ENCODE measurements at regions not wholly inside any gene's neighbourhood (a gene's known extent, or its start where the extent isn't known, plus 50 kb on each side); places are given as distances from the start of the nearest gene placed in this dataset.
"Not testable (repeated sequence)": the region's sequence is repeated elsewhere in the genome, so short reads cannot be mapped to it uniquely, and the experiment has no call there.

- FAIRE-seq: no peak
Measured at GRCh38 chr14:44453433-44454171, 53.5 kb downstream of the FSCB start.

- FAIRE-seq: not testable (repeated sequence)
Measured at GRCh38 chr14:44450232-44450631, 56.9 kb downstream of the FSCB start.

DNA sequence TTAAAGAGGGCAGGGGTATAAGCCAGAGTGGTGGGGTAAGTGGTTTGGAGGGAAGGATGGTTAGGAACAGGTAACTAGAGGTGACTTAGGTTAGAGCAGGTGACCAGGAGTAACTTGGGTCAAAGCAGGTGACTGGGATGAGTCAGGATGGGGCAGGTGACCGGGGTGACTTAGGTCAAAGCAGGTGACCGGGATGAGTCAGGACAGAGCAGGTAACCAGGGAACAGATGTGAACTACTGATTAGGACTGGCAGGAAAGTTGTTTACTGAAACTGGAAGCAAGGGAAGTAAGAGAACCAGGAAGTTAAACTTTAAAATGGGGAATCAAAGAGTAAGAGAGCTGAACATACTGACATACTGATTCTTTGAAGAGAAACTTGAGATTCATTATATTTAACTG, 57.4 kb downstream of the FSCB start:
- FAIRE-seq: no peak

DNA sequence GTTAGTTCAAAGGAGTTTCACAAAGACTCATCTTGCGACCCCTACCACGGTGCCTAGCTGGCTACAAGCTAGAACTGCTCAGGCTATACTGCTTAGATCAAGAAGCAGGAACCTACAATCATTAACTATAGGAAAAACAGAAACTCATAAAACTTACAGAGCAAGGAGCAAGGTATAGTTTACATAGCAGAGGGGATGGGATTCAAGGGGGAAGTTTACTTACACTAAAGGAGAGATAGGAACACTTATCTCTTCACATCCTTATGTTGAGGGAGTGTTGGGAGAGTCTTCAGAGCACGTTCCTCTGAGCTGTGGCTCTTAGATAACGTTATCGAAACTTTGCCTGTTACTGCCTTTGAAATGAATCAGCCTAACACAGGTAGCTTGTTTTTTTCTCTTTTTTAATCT, 58.1 kb downstream of the FSCB start:
- FAIRE-seq: no peak

DNA sequence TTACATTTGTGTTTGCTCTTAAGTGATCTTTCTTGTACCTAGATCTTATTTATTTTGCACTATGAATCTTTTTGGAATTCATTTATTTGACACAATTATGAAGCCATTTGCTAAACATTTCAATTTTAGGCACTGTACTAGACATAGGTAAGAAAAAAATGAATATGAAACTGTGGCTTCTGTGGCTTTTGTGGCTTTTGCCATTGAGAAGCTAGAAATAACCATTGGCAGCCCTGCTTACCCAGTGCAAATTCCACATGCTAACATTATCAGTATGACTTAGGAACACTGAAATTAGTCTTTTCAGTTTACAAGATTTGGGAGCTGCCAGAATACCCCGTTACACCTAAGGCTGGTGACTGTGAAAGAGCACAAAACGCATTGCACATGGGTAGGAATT, 60.1 kb downstream of the FSCB start:
- no peak for FAIRE-seq

DNA sequence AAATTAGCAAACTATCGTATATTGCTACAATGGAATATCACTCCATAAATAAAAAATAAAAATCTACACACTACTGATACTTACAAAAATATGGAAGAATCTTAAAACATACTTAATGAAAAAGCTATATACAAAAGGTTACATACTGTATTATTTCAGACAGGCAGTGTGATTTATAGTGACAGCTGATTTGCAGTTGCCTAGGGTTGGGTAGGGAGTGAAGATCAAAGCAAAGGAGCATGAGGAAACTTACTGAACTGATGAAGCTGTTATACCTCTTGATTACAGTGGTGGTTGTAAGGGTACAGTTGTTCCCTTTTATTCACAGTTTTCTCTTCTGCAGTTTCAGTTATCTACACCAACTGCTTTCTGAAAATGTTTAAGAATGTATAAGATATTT, 62.6 kb downstream of the FSCB start:
- FAIRE-seq: no peak

- FAIRE-seq: no peak
Measured at GRCh38 chr14:44438936-44439335, 68.1 kb downstream of the FSCB start.

DNA sequence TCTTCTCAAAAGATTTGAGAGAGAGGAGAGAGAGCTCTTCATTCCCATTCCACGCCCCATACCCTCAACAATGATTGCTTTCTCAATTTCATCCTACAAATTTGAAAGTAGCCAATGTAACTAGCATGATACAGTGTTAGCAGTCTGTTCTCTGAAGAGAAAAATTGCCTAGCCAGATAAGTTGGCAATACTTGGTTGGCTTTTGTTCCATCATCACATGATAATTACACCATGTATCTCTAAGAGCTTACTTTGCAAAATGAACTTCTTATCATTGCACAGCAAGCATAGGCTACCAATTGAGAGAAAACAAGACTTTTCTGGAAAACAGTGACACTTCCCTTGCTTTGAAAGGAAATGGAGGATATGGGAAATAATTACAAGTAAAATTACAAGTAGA, 68.9 kb downstream of the FSCB start:
- no peak for FAIRE-seq

DNA sequence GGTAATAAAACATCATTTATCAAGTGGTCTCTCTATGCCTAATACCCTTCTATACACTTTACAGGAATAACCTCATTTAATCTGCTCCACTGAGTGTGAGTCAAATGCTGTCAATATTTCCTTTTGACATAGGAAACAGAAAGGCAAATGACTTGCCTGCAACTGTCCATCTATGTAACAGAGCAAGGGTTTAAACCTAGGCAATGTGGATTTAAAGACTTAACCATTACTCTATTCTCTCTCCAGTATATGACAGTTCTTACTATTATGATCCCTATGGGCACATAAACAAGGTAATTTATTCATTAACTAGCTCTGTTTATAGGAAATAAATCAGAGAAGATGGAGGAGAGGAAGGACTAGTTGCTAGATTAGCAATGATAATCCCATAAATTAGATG, 70.6 kb downstream of the FSCB start:
- FAIRE-seq: no peak

DNA sequence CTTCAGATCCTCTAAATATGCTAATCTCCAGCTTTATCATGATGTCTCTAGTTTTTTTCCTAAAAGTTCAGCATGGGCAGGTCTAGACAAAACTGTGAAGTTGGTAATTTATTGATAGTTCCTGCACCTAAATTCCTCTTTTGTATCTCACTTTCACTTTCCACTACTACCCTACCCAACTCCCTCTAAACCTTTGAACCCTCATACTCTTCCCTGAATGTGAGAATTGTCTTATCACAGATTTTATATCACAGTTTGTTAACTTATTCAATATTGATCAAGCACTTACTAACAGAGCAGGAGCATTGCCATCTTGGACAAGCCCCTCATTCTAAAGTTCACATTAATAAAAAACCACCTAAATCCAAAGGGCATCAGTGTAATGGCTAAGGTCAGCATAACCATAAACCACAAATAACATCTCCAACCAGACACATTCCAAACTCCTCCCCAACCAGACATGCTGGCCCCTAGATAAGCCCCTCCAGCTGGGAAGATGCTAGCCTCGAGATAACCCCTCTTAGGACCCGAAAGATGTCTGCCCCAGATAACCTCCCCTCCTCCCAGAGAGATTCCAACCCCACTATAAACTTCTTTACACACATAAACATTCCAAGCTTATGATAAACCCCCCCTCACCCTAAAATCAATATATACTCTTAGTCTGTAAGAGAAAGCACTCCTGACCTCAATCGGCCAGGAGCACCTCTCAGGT, 78.7 kb downstream of the FSCB start:
- no peak for FAIRE-seq

DNA sequence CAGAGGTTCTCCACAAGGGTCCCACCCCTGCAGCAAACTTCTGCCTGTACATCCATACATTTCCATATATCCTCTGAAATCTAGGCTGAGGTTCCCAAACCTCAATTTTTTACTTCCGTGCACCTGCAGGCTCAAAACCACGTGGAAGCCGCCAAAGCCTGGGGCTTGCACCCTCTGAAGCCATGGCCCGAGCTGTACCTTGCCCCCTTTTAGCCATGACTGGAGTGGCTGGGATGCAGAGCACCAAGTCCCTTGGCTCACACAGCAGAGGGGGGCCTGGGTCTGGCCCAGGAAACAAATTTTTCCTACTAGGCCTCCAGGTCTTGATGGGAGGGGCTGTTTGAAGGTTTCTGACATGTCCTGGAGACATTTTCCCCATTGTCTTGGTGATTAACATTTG, 84.4 kb downstream of the FSCB start:
- no peak for FAIRE-seq

DNA sequence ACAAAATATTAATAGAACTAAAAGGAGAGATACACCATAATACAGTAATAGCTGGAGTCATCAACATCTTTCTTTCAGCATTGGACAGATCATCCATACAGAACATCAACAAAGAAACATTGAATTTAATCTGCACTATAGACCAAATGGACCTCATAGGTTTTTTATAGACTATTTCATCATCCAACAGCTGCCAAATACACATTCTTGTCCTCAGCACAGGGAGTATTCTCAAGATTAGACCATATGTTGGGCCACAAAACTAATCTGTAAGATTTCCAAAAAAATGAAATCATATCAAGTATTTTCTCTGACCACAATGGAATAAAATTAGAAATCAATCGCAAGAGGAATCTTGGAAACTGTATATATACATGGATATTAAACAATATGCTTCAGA, 86.9 kb downstream of the FSCB start:
- FAIRE-seq: no peak

GRCh38 chr14:44418856-44419255, 88.2 kb downstream of the FSCB start:
- no peak for FAIRE-seq

DNA sequence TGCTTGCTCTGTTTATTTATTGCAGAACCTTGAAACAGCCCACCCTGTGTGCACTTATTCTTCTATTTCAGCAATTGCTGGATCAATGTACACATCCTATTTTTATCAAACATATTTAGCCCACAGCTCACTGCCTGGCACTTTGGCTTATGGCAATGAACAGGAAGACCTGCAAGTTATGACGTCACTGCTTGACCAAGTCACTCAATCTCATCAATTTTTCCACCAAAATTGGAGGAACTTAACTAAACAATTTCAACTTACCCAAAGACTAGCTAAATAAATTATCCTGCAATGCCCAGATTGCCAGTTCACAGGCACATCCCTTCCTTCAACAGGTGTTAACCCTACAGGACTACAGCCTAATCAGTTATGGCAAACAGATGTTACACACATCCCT, 89.3 kb downstream of the FSCB start:
- FAIRE-seq: no peak

DNA sequence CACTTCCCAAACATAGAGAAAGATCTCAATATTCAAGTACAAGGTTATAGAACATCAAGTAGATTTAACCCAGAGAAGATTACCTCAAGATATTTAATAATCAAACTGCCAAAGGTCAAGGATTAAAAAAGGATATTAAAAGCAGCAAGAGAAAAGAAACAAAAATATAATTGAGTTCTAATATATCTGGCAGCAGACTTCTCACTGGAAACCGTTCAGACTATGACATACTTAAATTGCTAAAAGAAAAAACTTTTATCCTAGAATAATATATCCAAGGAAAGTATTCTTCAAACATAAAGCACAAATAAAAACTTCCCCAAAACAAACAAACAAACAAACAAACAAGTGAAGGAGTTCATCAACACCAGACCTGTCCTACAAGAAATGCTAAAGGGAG, 92.4 kb downstream of the FSCB start:
- no peak for FAIRE-seq

DNA sequence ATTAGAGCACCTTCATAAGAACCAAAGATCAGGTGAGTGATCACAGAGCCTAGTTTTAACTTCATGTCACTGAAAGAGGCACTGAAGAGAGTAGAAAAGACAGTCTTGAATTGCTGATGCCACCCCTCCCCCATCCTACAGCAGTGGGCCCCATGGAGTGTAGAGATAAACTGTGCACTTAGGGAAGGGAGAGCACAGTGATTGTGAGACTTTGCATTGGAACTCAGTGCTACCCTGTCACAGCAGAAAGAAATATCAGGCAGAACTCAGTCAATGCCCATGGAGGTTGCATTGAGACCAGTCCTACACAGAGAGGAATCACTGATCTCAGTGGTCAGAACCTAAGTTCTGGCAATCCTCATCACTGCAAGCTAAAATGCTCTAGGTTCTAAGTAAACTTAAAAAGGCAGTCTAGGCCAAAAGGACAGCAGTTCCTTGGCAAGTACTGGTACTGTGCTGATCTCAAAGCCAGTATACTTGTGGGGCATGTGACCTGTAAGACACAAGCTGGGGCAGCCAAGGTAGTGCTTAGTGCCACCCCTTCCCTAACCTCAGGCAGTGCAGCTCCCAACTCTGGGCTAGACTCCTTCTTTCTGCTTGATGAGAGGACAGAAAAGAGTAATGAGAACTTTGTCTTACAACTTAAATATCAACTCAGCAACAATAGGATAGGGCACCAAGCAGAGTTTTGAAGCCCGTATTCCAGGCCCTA, 94.1 kb downstream of the FSCB start:
- FAIRE-seq: no peak

GRCh38 chr14:44405011-44405486, 102.0 kb downstream of the FSCB start:
- FAIRE-seq: no peak

DNA sequence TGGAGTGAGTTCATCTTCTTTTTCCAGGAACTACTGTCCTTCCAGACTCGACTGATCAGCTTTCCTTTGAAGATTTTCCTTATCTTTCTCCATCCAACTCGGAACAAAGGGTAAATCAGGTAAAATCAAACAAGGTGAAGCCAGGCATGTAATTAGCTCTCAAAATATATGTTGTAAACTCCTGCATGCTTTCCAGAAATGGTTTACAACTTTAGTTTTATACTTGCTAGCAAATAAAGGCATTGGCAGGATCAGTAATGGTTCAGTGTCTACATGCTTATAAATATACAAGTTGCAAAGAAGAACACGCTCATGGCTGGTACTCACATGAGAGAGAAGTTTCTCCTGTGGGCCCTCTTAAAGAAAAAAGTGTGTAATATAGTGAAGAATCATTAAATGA, 102.5 kb downstream of the FSCB start:
- no peak for FAIRE-seq

GRCh38 chr14:44404036-44404435, 103.0 kb downstream of the FSCB start:
- no peak for FAIRE-seq

DNA sequence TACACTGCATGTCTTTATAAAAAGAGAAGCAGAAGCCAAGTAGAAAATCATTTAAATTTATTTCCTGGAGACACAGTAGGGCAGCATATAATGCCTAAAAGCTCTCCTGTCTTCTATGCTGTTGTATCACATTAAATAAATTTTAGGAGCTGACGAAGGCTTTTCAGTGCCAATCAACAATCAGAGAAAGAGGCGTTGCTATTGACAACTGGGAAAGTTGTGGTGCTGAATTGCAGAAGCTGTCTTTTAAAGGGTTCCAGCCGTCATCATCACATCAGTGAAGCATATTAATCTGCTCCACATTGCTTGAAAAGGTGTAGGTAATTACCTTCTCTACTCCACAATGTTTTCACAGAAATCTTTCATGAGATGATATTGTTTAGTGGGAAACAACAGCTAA, 103.9 kb downstream of the FSCB start:
- FAIRE-seq: no peak

DNA sequence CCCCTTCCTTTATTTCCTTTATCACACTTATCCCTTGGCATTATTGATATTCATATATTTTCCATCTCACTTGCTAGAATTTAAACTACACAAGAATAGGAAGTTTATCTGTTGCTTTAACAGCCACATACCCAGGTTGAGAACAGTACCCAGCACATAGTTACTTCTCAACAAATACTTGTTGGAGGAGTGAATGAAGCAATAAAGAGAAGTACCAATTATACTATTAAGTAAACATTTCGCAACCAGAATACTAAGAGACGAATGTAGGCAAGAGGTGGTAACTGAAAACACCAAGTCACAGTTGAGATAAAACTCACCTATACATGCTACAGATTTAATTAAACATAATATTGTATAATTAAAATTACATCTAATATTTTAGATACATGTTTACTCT, 110.9 kb downstream of the FSCB start:
- FAIRE-seq: no peak

- FAIRE-seq: no peak
Measured at GRCh38 chr14:44392984-44393383, 114.1 kb downstream of the FSCB start.

- FAIRE-seq: no peak
Measured at GRCh38 chr14:44388306-44388705, 118.8 kb downstream of the FSCB start.

- no peak for FAIRE-seq
Measured at GRCh38 chr14:44385906-44386305, 121.2 kb downstream of the FSCB start.

Data from islet of Langerhans (tissue), 1 donor.